ENCODE measurements at regions not wholly inside any gene's neighbourhood (a gene's known extent, or its start where the extent isn't known, plus 50 kb on each side); places are given as distances from the start of the nearest gene placed in this dataset.

- no peak for TF ChIP-seq POLR2AphosphoS5 (IDR thresholded peaks at IDR 0.05; ENCODE audit: low read depth, low read length)
- TF ChIP-seq POLR2A (IDR thresholded peaks at IDR 0.05; ENCODE audit: low read depth, low read length): no peak
Measured at GRCh38 chr15:35197306-35197705, 112.2 kb upstream of the NANOGP8 start.

All from GM12892 (cell line).